ENCODE measurements at regions not wholly inside any gene's neighbourhood (a gene's known extent, or its start where the extent isn't known, plus 50 kb on each side); places are given as distances from the start of the nearest gene placed in this dataset.

DNA sequence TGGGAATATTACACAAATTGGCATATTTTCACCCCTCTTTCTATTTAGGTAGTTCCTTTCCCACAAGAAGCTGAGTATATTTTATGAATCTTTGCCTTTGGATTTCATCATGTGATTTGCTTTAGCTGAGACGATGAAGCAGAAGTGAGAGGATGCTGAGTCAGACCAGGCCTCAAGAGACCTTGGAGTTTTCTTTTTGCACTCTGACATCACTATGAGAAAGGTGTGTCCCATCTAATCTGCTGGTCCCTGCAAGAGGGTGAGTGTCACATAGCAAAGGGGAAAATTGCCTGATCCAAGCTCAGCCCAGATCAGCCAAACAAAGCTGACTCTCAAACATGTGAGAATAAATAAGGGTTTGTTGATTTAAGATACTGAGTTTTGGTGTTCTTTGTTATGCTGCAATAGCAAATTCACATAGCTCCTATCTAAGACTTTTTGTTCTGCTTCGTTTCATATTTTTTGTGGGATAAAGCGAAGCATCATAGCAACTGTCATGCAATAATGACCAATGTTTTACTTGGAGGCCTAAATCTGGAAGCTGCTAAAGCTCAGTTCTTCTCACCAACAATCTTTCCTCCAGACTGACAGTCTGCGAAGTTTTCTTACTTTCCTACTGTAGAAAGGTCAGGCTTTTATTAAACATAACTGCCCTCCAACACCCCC lies 176.9 kb downstream of the PDHA2 start:
- no peak for DNase-seq (ENCODE audit: low spot score)
- TF ChIP-seq, protein P1, sequence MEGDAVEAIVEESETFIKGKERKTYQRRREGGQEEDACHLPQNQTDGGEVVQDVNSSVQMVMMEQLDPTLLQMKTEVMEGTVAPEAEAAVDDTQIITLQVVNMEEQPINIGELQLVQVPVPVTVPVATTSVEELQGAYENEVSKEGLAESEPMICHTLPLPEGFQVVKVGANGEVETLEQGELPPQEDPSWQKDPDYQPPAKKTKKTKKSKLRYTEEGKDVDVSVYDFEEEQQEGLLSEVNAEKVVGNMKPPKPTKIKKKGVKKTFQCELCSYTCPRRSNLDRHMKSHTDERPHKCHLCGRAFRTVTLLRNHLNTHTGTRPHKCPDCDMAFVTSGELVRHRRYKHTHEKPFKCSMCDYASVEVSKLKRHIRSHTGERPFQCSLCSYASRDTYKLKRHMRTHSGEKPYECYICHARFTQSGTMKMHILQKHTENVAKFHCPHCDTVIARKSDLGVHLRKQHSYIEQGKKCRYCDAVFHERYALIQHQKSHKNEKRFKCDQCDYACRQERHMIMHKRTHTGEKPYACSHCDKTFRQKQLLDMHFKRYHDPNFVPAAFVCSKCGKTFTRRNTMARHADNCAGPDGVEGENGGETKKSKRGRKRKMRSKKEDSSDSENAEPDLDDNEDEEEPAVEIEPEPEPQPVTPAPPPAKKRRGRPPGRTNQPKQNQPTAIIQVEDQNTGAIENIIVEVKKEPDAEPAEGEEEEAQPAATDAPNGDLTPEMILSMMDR (IDR thresholded peaks at IDR 0.05) = no peak
- peak; percentile 91 for ATAC-seq (ENCODE audit: low FRiP score)

DNA sequence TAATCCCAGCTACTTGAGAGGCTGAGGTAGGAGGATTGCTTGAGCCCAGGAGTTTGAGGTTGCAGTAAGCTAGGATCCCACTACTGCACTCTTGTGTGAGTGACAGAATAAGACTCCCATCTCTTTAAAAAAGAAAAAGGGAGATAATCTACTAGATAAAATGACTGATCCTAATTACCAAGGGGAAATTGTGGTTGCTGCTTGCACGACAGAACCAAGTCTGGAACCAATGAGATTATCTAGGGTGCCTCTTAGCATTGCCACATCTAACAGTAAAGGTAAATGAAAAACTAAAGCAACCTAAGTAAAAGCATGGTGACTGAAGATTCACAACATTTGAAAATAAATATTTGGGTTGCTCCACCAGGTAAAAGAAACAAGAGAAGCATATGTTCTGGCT lies 185.1 kb downstream of the PDHA2 start:
- TF ChIP-seq, protein P1 (IDR thresholded peaks at IDR 0.05) = no peak
- DNase-seq (ENCODE audit: low spot score) (no peak), ATAC-seq (ENCODE audit: low FRiP score) (no peak)

DNA sequence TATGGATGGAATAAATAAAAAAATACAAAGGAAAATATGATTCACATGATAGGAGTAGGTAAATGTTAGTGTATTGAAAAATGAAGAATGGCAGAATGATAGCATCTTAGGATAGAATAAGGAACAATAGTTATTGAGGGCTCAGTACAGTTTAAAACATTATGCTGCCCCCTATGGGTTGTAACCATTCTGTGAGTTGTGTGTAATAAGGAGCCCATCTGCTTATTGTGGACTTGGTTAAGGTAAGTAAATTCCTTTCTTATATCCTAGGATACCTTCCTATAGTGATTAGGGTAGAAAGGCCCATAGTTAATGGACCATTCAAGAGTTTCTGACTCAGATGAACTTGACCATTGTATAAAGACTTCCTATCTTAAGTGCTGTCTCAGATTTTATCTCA lies 195.8 kb downstream of the PDHA2 start:
- ATAC-seq (ENCODE audit: low FRiP score) (no peak), DNase-seq (ENCODE audit: low spot score) (no peak)
- TF ChIP-seq, protein P1 (IDR thresholded peaks at IDR 0.05) = no peak

DNA sequence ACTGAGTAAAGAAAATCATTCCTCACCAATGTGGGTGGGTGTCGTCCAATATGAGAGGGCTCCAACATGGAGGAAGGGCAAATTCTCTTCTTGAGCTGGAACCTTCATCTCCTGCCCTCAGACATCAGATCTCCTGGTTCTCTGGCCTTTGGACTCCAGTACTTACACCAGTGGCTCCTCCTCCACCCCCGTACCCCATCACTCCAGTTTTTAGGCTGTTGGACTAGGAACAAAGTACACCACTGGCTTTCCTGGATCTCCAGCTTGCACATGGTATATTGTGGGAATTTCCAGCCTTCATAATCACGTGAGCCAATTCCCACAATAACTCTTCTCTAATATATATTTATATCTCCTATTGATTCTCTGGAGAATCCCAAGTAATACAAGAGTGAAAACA lies 196.9 kb downstream of the PDHA2 start:
- ATAC-seq (ENCODE audit: low FRiP score) (no peak), DNase-seq (ENCODE audit: low spot score) (no peak)
- TF ChIP-seq, protein P1 (IDR thresholded peaks at IDR 0.05) = no peak

DNA sequence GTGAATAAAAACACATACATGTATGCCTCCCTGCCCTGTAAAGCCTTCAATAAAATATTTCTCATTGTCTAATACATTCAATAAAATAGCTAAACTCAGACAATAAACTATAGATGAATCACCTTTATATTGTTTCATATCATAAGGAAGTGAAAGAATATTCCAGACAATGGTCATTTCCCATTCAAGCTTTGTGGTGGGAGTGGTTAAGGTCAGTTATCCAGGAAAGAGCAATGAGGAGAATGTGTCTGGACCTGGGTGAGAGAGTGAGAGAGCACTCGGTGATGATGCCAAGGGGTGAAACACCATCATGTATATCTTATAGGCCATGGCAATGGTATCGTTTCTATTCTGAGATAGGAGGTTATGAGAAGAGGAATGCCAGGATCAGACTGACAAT lies 197.8 kb downstream of the PDHA2 start:
- TF ChIP-seq, protein P1 (IDR thresholded peaks at IDR 0.05) = no peak
- no peak for ATAC-seq (ENCODE audit: low FRiP score)
- DNase-seq (ENCODE audit: low spot score) = no peak

DNA sequence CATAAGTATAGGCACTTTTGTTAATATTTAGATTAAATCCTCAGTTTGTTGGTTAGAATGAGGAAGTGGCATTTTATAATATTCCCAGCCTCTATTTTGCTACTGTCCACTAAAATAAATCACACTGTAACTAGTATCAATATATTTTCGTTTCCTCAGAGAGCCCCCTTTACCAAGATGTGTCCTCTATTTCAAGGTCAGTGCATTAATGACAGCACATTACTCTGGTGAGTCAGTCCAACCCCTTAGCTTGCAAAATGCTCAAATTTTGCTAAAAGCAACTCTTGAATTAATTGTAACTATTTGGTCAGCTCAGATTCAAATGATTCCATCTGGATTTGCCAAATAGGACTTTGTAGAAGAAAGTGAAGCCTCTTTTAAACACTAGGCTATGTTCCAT lies 199.3 kb downstream of the PDHA2 start:
- TF ChIP-seq, protein P1 (IDR thresholded peaks at IDR 0.05) = no peak
- ATAC-seq (ENCODE audit: low FRiP score) (no peak), DNase-seq (ENCODE audit: low spot score) (no peak)

DNA sequence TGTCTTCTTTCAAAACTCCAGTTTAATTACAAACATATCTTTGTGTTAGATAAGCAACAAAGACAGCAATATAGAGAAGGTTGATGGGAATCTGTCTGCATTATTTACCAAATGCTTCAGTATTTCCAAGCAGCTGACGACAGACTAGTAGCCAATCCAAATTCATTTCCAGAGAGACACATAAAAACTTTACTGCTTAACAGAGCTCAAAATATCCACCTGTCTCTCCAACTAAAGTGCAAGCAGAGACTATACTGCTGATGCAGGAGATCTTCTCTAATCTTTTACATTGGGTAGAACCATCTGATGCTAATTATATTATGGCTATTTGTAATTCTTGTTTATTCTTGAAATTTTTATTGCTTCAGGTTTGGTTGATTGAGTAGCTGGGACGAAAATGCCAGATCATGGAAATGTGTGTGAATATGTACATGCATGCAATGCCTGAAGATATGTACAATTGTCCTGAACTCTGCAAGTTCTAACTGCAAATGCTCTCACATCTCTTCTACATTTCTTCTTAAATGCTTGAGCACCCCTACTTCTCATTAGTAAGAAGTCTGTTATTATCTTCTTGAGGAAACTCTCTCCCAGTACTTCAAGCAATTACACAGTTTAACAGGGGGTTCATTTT lies 200.0 kb downstream of the PDHA2 start:
- DNase-seq (ENCODE audit: low spot score) = no peak
- ATAC-seq (ENCODE audit: low FRiP score) = no peak
- TF ChIP-seq, protein P1 (IDR thresholded peaks at IDR 0.05) = no peak

Data from omental fat pad (tissue), 3 donors.